ENCODE measurements at regions not wholly inside any gene's neighbourhood (a gene's known extent, or its start where the extent isn't known, plus 50 kb on each side); places are given as distances from the start of the nearest gene placed in this dataset.
"Not testable (repeated sequence)": the region's sequence is repeated elsewhere in the genome, so short reads cannot be mapped to it uniquely, and the experiment has no call there.

DNA sequence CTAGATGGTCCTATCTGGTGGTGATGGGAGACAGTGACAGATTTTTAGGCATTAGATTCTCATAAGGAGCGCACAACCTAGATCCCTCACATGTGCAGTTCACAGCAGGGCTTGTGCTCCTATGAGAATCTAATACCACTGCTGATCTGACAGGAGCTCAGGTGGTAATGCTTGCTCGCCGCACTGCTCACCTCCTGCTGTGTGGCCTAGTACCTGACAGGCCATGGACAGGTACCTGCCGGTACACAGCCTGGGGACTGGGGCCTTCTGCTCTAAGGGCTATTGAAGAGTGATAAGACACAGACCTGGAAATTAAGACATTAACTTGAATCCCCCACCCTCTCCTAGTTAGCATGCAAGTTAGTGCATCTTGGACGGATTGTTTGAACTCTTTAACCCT, 64.4 kb downstream of the KLRB1 start:
- in situ Hi-C loops (cut with MboI; ENCODE audit: low sequenced_read_pairs, unreplicated experiment); DNase-seq (ENCODE audit: low spot score): not testable (repeated sequence)

DNA sequence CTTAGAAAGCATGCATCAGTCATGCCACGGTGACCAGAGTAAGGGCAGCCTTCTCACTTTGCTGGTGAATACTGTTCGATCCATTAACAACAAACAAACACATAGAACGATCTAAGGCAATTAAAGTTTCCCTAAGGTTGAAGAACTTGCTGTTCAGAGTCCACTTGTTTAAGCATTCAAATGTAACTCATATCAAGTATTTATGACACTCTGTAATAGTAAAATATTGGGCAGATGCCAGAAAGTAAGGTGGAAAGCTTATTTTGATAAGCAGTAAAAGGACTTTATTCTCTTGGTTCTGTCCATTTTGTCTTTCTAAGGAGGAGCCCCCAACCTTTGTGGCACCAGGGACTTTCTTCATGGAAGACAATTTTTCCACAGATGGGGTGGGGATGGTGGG, 64.9 kb downstream of the KLRB1 start:
- DNase-seq (ENCODE audit: low spot score); in situ Hi-C loops (cut with MboI; ENCODE audit: low sequenced_read_pairs, unreplicated experiment): not testable (repeated sequence)

DNA sequence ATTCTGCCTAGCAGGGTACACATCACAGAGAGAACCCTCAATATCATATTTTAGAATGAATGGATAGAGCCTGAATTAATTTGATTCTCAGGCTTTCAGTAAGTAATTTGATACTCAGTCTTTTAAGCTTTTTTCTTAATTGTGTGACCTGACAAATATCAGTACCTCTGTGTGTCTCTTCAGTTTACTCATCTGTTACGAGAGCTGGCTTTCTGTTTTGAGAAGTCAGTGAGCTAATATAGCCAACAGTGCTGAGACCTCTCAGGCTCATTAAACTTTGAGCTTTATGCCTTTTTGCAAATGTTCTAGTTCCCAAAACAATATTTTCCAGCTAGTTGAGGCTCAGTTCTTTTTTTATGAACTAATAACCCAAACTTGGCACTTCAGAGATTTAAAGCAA, 91.8 kb downstream of the KLRB1 start:
- in situ Hi-C loops (cut with MboI; ENCODE audit: low sequenced_read_pairs, unreplicated experiment); DNase-seq (ENCODE audit: low spot score): not testable (repeated sequence)

DNA sequence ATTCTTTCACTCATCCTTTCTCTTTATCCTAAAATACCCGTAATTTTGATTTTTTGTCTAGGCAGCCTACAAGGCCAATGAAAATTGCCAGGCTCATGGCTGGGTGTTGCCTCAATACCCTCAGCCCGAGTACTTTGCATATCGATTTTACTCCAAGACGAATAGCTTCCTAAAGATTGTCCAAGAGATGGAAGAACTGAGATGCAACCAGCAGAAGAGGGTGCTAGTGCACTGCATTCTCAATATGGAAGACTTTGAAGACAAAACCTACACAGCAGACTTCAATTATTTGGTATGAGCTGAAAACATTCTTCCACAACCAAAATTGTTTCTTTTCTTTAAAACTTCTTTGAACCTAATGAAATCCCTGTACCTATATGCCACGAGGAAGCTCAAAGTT, 95.0 kb downstream of the KLRB1 start:
- DNase-seq (ENCODE audit: low spot score); in situ Hi-C loops (cut with MboI; ENCODE audit: low sequenced_read_pairs, unreplicated experiment): not testable (repeated sequence)

DNA sequence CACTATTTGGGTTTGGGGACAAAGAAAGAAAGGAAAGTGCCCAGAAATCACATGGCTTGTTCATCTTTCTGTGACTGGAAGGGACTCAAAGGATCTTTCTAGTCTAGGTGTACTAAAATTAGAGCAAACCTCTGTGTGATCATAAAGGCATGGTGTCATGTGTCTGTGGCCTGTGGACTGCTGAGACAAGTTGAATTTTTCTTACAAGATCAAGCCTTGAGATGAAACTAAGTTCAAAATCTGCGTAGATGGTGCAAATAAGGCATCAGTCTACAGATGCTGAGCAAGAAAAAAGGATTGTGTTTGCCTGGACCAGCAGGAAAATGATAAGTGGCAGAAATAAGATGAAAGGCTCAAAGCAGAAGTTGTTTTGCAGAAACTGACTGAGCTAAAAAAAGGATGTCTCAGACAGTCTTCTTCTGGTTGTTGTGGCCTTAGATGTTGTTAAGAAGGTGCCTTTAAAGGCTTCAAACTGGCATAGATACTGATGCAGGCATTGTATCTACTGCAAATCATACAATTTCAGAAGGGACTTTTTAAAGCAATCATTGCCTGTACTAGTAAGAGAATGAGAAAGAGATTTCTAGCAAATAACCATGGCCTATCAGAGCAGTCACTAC, 97.2 kb downstream of the KLRB1 start:
- in situ Hi-C loops (cut with MboI; ENCODE audit: low sequenced_read_pairs, unreplicated experiment); DNase-seq (ENCODE audit: low spot score): not testable (repeated sequence)

DNA sequence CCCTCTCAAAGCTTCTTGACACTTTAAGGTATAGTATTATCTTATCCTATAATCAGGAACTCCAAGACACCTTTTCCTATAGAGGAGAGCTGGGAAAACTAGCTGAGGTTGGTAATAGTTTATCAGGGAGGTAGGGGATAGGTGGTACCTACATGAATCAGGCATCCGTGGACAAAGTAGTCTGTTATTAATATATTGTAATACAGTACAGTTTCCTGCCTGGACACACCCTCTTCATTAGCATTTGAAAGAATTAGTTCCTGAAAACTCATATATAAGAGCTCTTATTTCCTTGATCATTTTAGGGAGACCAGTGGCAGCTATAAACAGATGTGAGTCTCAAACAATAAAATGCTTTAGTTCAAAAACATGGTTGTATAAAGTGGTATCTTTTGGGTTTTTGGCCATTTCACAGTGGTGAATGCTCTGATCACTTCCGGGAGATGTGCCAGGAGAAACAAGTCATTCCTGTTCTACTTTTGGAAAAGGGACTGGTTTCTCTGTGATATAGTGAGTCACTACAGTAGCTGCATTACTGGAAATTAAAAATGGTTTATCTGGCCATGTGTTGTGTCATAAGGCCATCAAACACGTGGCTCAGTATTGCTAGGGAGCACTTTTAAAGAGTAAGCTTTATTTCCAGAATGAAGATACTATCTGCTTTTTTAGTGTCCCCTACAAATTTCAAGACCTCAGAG, 98.1 kb downstream of the KLRB1 start:
- no peak for DNase-seq (ENCODE audit: low spot score)
- TF ChIP-seq, protein P1, sequence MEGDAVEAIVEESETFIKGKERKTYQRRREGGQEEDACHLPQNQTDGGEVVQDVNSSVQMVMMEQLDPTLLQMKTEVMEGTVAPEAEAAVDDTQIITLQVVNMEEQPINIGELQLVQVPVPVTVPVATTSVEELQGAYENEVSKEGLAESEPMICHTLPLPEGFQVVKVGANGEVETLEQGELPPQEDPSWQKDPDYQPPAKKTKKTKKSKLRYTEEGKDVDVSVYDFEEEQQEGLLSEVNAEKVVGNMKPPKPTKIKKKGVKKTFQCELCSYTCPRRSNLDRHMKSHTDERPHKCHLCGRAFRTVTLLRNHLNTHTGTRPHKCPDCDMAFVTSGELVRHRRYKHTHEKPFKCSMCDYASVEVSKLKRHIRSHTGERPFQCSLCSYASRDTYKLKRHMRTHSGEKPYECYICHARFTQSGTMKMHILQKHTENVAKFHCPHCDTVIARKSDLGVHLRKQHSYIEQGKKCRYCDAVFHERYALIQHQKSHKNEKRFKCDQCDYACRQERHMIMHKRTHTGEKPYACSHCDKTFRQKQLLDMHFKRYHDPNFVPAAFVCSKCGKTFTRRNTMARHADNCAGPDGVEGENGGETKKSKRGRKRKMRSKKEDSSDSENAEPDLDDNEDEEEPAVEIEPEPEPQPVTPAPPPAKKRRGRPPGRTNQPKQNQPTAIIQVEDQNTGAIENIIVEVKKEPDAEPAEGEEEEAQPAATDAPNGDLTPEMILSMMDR (IDR thresholded peaks at IDR 0.05; ENCODE audit: borderline replicate concordance, control extremely low read depth, extremely low read depth, insufficient read depth, missing control alignments) = no peak
- in situ Hi-C loops (cut with MboI; ENCODE audit: low sequenced_read_pairs, unreplicated experiment) = no loop called here

DNA sequence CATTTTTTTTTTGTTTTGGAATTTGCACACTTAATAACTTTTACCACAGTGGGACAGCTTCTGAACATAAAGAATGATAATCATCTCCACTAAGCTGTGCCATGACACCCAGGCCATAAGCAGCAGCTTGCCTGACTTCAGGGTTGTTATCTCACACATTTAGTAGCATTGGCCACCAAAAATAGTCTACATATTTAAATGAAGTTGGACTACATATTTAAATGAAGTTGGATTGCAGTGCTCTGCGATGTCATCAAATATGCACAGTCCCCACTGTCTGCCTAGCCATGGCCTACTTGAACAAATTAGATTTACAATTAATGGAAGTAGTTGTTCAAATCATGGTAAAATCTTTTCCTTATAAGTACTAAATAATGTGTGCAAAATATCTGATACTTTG, 101.0 kb downstream of the KLRB1 start:
- in situ Hi-C loops (cut with MboI; ENCODE audit: low sequenced_read_pairs, unreplicated experiment) = no loop called here
- TF ChIP-seq, protein P1 (IDR thresholded peaks at IDR 0.05; ENCODE audit: borderline replicate concordance, control extremely low read depth, extremely low read depth, insufficient read depth, missing control alignments) = no peak
- no peak for DNase-seq (ENCODE audit: low spot score)

DNA sequence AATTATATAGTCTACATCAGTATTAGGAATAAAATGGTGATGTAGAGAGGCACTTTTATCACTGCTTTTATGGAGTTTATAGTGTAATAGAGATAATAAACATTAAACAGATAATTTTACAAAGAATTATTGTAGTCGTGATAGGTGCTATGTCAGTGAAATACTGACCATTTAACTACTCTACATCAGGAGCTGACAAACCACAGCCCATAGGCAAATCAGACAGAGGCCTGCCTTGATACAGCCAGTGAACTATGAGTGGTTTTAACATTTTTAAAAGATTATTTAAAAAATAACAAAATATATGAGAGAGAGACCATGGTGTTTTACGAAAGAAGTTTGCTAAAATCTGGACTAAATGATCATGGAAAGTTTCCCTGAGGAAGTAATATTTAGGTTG, 104.3 kb downstream of the KLRB1 start:
- in situ Hi-C loops (cut with MboI; ENCODE audit: low sequenced_read_pairs, unreplicated experiment); DNase-seq (ENCODE audit: low spot score): not testable (repeated sequence)

DNA sequence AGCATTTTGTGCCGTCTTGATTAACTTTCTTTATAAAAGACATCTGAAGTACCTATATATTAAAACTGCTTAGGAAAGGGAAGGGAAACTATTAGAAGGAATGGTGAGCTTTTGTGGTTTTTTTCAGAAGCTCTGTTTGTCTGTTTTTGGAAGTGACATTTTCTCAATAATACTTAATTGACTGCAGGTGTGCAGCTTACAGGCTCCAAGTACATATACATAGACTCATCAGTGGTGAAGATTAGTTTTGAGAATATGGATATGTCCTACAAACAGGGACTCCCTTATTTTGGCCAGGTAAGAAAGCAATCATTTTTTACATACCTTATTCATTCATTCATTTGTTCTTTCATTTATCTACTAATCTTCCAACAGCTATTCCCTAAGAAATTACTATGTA, 104.9 kb downstream of the KLRB1 start:
- in situ Hi-C loops (cut with MboI; ENCODE audit: low sequenced_read_pairs, unreplicated experiment); DNase-seq (ENCODE audit: low spot score): not testable (repeated sequence)

DNA sequence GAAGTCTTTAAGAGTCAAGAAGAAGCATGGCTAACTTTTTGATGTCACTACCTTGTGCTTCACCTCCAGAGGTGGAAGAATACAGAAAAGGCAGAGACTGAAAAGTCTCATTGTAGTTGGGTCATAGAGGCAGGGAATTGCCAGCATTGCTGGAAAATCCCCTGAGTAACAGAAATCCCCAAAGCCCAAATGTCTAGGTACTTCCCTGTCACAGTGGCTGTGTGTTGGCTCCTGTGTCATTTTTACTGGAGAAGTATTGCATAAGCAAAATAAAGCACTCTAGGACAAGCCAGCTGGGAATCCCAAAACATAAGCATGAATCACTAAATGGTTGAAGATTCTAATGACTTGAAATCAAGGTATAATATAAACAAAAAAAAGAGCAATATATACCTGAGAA, 114.4 kb downstream of the KLRB1 start:
- DNase-seq (ENCODE audit: low spot score); in situ Hi-C loops (cut with MboI; ENCODE audit: low sequenced_read_pairs, unreplicated experiment): not testable (repeated sequence)

DNA sequence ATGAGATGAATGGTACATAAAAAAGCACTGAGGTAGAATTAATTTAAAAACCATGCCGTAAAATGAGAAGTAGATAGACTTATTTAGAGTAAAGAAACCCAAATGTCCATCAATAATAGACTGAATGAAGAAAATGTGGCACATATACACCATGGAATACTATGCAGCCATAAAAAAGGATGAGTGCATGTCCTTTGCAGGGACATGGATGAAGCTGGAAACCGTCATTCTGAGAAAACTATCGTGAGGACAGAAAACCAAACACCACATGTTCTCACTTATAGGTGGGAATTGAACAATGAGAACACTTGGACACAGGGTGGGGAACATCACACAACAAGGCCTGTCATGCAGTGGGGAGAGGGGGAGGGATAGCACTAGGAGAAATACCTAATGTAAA, 126.4 kb downstream of the KLRB1 start:
- in situ Hi-C loops (cut with MboI; ENCODE audit: low sequenced_read_pairs, unreplicated experiment); DNase-seq (ENCODE audit: low spot score): not testable (repeated sequence)

DNA sequence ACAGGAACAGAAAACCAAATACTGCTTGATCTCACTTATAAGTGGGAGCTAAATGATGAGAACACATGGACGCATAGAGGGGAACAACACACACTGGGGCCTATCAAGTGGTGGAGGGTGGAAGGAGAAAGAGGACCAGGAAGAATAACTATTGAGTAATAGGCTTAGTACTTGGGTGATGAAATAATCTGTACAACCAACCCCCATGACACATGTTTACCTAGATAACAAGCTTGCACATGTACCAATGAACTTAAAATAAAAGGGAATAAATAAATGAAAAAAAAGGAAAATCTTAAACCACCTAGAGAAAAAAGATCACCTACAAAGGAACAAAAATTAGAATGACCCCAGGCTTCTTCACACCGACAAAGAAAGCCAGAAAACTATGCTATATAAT, 133.5 kb downstream of the KLRB1 start:
- not testable (repeated sequence) for DNase-seq (ENCODE audit: low spot score)
- in situ Hi-C loops (cut with MboI; ENCODE audit: low sequenced_read_pairs, unreplicated experiment) = loop anchor here (25.0 kb wide), 1 partner anchor 138 kb away; the partner anchor contains the start of gene KLRB1

DNA sequence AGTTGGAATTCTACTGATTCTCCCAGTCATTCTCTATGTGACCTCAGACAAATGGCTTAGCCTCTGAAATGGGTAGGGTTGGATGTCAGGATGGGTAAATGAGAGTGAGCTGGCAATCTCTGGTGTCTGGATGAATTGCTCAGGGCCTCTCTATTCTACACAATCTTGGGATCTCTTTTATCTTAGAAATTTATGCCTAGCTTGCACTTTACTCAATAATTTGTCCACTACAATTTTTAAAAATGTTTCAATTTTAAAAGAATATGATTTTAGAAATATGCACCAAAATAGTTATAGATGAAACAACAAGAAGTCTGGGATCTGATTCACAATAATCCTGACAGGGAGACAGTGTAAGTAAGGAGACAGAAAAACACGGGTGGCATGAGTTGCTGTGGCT, 134.1 kb downstream of the KLRB1 start:
- not testable (repeated sequence) for DNase-seq (ENCODE audit: low spot score)
- in situ Hi-C loops (cut with MboI; ENCODE audit: low sequenced_read_pairs, unreplicated experiment) = loop anchor here (25.0 kb wide), 1 partner anchor 139 kb away; the partner anchor contains the start of gene KLRB1

DNA sequence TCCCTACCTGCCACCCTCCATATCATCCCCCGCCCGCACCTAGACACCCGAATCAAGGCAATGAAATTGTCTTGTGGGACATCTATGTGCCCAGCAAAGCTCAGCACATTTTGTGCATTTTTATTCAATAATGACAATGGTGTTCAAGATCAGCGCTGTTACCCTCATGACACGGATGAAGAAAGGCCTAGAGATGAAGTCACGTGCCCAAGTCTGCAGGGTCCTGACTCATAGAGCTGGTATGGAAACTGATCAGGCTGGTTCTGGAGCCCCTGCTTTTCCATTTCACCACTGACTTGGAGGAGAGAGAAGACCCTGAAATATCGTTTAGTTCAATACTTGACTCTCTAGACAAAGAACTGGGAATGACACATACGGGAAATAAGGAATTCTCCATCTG, 136.2 kb downstream of the KLRB1 start:
- not testable (repeated sequence) for DNase-seq (ENCODE audit: low spot score)

DNA sequence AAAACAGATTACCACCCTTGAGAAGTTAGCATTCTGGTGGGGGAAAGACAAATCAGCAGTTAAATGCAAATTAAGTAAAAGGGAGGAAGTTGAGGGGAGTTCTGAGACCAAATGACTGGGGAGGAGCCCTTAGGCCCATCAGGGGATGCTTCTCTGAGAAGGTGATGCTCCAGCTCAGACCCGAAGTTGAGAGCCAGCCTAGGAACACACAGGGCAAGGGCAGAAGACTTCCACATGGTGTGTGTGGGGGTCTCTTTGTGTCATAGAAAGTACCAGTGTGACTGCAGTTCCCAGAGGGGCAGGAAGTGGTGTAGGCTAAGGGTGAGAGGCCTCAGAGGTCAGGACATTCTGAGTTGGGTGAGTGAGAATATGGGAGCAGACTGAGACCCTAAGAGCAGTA, 137.3 kb downstream of the KLRB1 start:
- not testable (repeated sequence) for DNase-seq (ENCODE audit: low spot score)
- in situ Hi-C loops (cut with MboI; ENCODE audit: low sequenced_read_pairs, unreplicated experiment) = loop anchor here (25.0 kb wide), 1 partner anchor 142 kb away; the partner anchor contains the start of gene KLRB1

More for the DNA sequence above, 136.2 kb downstream of the KLRB1 start:
- in situ Hi-C loops (cut with MboI; ENCODE audit: low sequenced_read_pairs, unreplicated experiment) = loop anchor here (25.0 kb wide), 1 partner anchor 141 kb away; the partner anchor contains the start of gene KLRB1

DNA sequence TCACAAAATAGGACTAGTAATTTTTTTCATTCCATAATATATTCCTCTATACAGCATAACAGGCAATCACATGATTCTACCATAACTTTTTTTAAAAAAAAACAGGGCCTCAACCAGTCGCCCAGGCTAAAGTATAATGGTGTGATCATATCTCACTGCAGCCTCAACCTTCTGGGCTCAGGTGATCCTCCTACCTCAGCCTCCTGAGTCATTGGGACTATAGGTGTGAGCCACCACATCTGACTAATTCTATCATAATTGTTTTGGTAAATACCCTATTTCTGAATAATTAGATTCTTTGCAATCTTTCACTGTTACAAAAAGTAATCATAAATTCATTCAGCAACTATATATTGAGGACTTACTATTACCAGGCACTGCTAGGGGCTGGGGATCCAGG, 137.8 kb downstream of the KLRB1 start:
- in situ Hi-C loops (cut with MboI; ENCODE audit: low sequenced_read_pairs, unreplicated experiment) = loop anchor here (25.0 kb wide), 1 partner anchor 142 kb away; the partner anchor contains the start of gene KLRB1
- not testable (repeated sequence) for DNase-seq (ENCODE audit: low spot score)
